Lower lobe of right lung (tissue), 2 donors: ENCODE measurements at regions not wholly inside any gene's neighbourhood (a gene's known extent, or its start where the extent isn't known, plus 50 kb on each side); places are given as distances from the start of the nearest gene placed in this dataset.

Experiments used
- ATAC-seq, 2 donors: fragments of 200-7000 bp; cut with Tn5 transposase; one replicate each; pipeline ENCODE4 v1.9.1; 2020 to 2022; ENCODE audit warnings: mild to moderate bottlenecking in 2 of 2, moderate library complexity in 2 of 2
- DNase-seq: peaks from one replicate; pipeline ENCODE4 v3.0.0-alpha.2; 2020
- H3K27ac ChIP-seq: fragments of 200-600 bp; one replicate; pipeline ENCODE4 v1.8.0; 2022
- H3K27me3 ChIP-seq: fragments of 200-600 bp; one replicate; pipeline ENCODE4 v1.8.0; 2022; ENCODE audit warnings: low read depth
- H3K36me3 ChIP-seq: fragments of 200-600 bp; one replicate; pipeline ENCODE4 v1.8.0; 2022; ENCODE audit warnings: mild to moderate bottlenecking
- H3K4me1 ChIP-seq: fragments of 200-600 bp; one replicate; pipeline ENCODE4 v1.8.0; 2022
- H3K4me3 ChIP-seq: fragments of 200-600 bp; one replicate; pipeline ENCODE4 v1.8.0; 2022; ENCODE audit warnings: mild to moderate bottlenecking
- H3K9me3 ChIP-seq: fragments of 200-600 bp; one replicate; pipeline ENCODE4 v1.8.0; 2022
- intact Hi-C: fragments of 100-400 bp; cut with DNase I; formaldehyde crosslinking; loops from one replicate; pipeline ENCODE4 v1.11.0; 2022
- TF ChIP-seq, protein P1 (sequence below): fragments of 200-600 bp; IDR thresholded peaks from one replicate; pipeline ENCODE4 v1.8.0; 2022; ENCODE audit warnings: antibody characterized with exemption, mild to moderate bottlenecking
- donor health status: DM: no; HTN: yes; CAD: no; lungs with severe emphysema.

DNA sequence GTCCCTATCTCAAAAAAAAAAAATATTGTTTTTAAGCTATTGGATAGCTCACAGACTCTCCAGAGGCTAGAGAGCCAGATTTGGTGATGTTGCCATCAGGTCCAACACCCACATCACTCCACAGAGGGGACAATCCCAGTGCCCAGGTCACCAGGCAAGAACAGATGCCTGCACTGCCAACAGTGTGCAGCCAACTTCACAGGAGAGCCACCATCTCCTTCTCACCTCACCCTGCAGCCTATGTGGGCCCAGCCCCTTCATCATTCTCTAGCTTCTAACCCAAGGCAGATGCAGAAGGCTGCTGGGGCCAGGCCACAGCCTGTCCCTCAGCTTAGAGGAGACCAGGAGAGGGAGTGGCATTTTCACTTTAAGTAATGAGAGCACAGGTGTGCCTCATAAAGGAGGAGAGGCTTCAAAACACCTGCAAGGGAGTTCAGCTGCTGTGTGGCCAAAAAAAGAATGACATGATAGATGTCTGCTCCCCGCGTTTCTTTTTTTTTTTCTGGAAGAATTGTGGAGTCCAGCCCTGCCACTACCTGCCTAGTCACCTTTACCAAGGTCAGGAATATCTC lies 98.0 kb upstream of the ZSWIM2 start:
- Histone ChIP-seq H3K4me1 (no peaks in the 10 kb centered on the region), H3K27me3 (no peaks in the 10 kb centered on the region), H3K27ac (no peak overlapping the region), H3K9me3 (no peaks in the 10 kb centered on the region), H3K4me3 (no peak overlapping the region), H3K36me3 (no peaks in the 10 kb centered on the region)
- TF ChIP-seq, protein P1, sequence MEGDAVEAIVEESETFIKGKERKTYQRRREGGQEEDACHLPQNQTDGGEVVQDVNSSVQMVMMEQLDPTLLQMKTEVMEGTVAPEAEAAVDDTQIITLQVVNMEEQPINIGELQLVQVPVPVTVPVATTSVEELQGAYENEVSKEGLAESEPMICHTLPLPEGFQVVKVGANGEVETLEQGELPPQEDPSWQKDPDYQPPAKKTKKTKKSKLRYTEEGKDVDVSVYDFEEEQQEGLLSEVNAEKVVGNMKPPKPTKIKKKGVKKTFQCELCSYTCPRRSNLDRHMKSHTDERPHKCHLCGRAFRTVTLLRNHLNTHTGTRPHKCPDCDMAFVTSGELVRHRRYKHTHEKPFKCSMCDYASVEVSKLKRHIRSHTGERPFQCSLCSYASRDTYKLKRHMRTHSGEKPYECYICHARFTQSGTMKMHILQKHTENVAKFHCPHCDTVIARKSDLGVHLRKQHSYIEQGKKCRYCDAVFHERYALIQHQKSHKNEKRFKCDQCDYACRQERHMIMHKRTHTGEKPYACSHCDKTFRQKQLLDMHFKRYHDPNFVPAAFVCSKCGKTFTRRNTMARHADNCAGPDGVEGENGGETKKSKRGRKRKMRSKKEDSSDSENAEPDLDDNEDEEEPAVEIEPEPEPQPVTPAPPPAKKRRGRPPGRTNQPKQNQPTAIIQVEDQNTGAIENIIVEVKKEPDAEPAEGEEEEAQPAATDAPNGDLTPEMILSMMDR, result no peak
- intact Hi-C loops, result no loop called here
- no peak for ATAC-seq
- no peak for DNase-seq

DNA sequence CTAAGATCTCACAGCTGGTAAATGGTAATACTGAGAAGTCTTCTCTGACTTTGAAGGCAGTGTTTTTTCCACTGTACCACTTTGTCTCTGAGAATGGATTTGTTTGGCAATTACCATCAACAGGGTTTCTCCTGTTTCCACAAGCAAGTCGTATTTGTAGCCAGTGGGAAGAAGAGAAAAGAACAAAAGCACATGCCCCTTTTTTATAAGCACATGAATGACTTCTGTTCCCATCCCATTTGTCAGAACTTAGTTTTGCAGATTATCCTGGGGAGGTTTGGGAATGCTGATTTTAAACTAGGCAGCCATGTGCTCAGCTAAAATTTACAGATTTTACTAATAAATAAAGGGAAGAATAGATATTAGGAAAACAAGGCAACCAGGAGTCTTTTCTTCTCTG lies 92.9 kb upstream of the ZSWIM2 start:
- no peak for DNase-seq
- no peaks in the 10 kb centered on the region for H3K36me3 ChIP-seq
- no peak for ATAC-seq

DNA sequence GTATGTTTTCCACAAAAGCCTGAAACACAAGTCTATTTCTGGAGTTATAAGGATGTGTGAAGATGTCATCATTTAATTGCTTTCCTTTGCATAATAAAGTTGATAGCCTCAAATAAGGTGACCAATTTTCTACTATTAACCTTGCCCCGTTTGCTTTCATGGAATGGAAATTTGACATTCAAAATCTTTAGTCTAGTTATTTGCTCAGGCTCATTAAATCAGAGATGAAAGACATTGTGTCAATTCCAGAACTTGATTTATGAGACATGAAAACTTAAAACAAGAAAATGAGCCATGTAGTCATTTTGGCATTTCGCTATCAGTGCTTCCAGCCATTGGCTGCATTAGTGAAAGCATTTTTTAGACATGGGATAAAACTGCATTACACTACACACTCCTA lies 91.5 kb upstream of the ZSWIM2 start:
- Histone ChIP-seq H3K36me3 (no peaks in the 10 kb centered on the region), H3K27ac (no peak overlapping the region), H3K4me3 (no peak overlapping the region), H3K9me3 (no peaks in the 10 kb centered on the region), H3K4me1 (no peaks in the 10 kb centered on the region), H3K27me3 (no peaks in the 10 kb centered on the region)
- TF ChIP-seq, protein P1, result no peak
- DNase-seq, result no peak
- intact Hi-C loops, result no loop called here
- ATAC-seq, result no peak

More for the DNA sequence above, 92.9 kb upstream of the ZSWIM2 start:
- Histone ChIP-seq H3K4me1 (no peaks in the 10 kb centered on the region), H3K27ac (no peak overlapping the region), H3K9me3 (no peaks in the 10 kb centered on the region), H3K4me3 (no peak overlapping the region), H3K27me3 (no peaks in the 10 kb centered on the region)
- intact Hi-C loops, result no loop called here
- TF ChIP-seq, protein P1, result no peak

DNA sequence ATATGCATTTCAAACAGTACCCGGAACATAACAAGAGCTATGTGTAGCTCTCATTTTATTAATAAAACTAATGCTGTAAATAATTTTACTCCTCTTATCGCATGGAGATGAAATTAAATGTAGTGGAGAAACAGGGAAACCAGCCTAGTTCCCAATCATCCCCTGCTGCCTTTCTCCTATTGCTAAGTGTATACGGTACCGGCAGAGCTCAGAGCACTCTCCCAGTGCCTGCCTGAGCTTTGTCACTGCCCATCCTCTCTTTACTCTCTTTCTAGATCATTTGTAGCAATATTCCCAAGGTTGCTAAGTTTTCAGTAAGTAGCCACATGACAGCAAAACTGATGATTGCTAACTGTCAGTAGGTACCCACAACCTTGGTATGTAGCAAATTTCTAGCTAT lies 85.5 kb upstream of the ZSWIM2 start:
- DNase-seq (no peak), ATAC-seq (no peak)
- H3K4me3 ChIP-seq, result no peak overlapping the region
- no peaks in the 10 kb centered on the region for H3K27me3 ChIP-seq
- H3K4me1 ChIP-seq, result no peaks in the 10 kb centered on the region
- H3K36me3 ChIP-seq, result no peaks in the 10 kb centered on the region
- H3K27ac ChIP-seq, result no peak overlapping the region
- no peaks in the 10 kb centered on the region for H3K9me3 ChIP-seq
- intact Hi-C loops, result no loop called here
- TF ChIP-seq, protein P1, result no peak

DNA sequence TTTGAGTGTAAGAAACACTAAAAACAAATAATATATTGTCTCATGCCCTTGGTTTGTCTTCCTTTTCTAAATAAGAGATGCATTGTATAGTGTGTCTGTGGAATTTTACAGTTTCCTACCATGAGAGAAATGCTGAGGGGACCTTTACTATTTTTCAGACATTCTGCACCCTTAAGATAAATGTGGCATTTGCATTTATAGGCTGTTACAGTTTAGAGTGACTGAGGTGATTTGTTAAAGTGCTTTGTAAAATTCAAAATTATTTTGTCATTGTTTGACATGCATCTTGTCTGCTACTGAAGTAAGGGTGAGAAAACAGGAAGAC lies 78.9 kb upstream of the ZSWIM2 start:
- DNase-seq (no peak), ATAC-seq (no peak)
- no peaks in the 10 kb centered on the region for H3K36me3 ChIP-seq
- H3K27ac ChIP-seq, result no peak overlapping the region
- intact Hi-C loops, result no loop called here
- TF ChIP-seq, protein P1, result no peak
- no peaks in the 10 kb centered on the region for H3K9me3 ChIP-seq
- H3K4me3 ChIP-seq, result no peak overlapping the region
- no peaks in the 10 kb centered on the region for H3K27me3 ChIP-seq
- no peaks in the 10 kb centered on the region for H3K4me1 ChIP-seq
